ENCODE measurements at regions not wholly inside any gene's neighbourhood (a gene's known extent, or its start where the extent isn't known, plus 50 kb on each side); places are given as distances from the start of the nearest gene placed in this dataset.

DNA sequence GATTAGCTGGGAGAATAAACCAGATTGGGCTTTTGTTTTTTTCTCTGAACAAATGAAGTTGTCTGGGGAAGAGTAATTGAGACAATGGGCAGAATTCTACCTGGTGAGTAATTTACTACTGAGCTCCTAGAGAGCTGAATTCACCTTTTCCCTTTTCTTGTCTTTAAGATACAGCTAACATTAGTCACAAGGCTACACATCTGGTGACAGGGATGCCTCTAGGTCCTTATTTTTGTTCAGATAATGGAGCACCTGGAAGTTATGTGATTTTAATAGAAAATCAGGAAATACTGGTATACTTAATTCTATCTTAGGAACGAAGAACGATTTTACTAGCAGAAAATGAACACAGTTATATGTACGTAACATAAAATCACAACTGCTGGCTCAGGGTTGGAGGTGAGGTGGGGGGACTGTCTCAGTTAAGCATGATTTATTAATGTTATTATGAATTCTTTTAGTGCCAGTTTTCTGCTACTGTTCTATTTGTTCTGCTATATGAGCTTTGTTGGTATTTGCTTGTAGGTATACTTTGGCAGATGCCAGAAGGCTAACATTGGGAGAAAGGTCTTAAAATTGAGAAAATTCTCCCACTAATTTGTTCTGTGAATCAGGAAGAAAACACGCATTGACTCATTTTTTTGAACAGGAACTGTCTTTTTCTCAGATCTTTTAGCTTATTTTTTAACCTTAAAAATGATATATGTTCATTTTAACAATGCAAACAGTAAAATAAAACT is 482.7 kb upstream of the RGS6 start:
- TF ChIP-seq, protein P1, sequence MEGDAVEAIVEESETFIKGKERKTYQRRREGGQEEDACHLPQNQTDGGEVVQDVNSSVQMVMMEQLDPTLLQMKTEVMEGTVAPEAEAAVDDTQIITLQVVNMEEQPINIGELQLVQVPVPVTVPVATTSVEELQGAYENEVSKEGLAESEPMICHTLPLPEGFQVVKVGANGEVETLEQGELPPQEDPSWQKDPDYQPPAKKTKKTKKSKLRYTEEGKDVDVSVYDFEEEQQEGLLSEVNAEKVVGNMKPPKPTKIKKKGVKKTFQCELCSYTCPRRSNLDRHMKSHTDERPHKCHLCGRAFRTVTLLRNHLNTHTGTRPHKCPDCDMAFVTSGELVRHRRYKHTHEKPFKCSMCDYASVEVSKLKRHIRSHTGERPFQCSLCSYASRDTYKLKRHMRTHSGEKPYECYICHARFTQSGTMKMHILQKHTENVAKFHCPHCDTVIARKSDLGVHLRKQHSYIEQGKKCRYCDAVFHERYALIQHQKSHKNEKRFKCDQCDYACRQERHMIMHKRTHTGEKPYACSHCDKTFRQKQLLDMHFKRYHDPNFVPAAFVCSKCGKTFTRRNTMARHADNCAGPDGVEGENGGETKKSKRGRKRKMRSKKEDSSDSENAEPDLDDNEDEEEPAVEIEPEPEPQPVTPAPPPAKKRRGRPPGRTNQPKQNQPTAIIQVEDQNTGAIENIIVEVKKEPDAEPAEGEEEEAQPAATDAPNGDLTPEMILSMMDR (IDR thresholded peaks at IDR 0.05): no peak
- TF ChIP-seq POLR2A (IDR thresholded peaks at IDR 0.05): no peak

Measured in body of pancreas (tissue), 4 donors.